ENCODE measurements at regions not wholly inside any gene's neighbourhood (a gene's known extent, or its start where the extent isn't known, plus 50 kb on each side); places are given as distances from the start of the nearest gene placed in this dataset.
"Not testable (repeated sequence)": the region's sequence is repeated elsewhere in the genome, so short reads cannot be mapped to it uniquely, and the experiment has no call there.

GRCh38 chr2:219836647-219837177 lies 209.3 kb downstream of the SLC4A3 start:
- no peak for DNase-seq (ENCODE audit: low read depth)

- no peak for DNase-seq (ENCODE audit: low read depth)
Observed at GRCh38 chr2:219844401-219845091, 217.1 kb downstream of the SLC4A3 start.

GRCh38 chr2:219848882-219849281 lies 221.5 kb downstream of the SLC4A3 start:
- no peak for DNase-seq (ENCODE audit: low read depth)

GRCh38 chr2:219851169-219851568 lies 223.7 kb downstream of the SLC4A3 start:
- DNase-seq (ENCODE audit: low read depth), result no peak

GRCh38 chr2:219851801-219852481 lies 224.5 kb downstream of the SLC4A3 start:
- DNase-seq (ENCODE audit: low read depth), result no peak

GRCh38 chr2:219852626-219853025 lies 225.2 kb downstream of the SLC4A3 start:
- no peak for DNase-seq (ENCODE audit: low read depth)

- no peak for DNase-seq (ENCODE audit: low read depth)
Observed at GRCh38 chr2:219856602-219857001, 229.2 kb downstream of the SLC4A3 start.

GRCh38 chr2:219857751-219858150 lies 230.3 kb downstream of the SLC4A3 start:
- no peak for DNase-seq (ENCODE audit: low read depth)

- DNase-seq (ENCODE audit: low read depth), result no peak
Observed at GRCh38 chr2:219861307-219861706, 233.9 kb downstream of the SLC4A3 start.

- no peak for DNase-seq (ENCODE audit: low read depth)
Observed at GRCh38 chr2:219864154-219864553, 236.7 kb downstream of the SLC4A3 start.

- DNase-seq (ENCODE audit: low read depth), result no peak
Observed at GRCh38 chr2:219868635-219869034, 241.2 kb downstream of the SLC4A3 start.

GRCh38 chr2:219870041-219870440 lies 242.6 kb downstream of the SLC4A3 start:
- DNase-seq (ENCODE audit: low read depth), result no peak

GRCh38 chr2:219871351-219871750 lies 243.9 kb downstream of the SLC4A3 start:
- DNase-seq (ENCODE audit: low read depth), result no peak

GRCh38 chr2:219875036-219875435 lies 247.6 kb downstream of the SLC4A3 start:
- no peak for DNase-seq (ENCODE audit: low read depth)

GRCh38 chr2:219875986-219876385 lies 248.6 kb downstream of the SLC4A3 start:
- not testable (repeated sequence) for DNase-seq (ENCODE audit: low read depth)

- DNase-seq (ENCODE audit: low read depth), result no peak
Observed at GRCh38 chr2:219876931-219877330, 249.5 kb downstream of the SLC4A3 start.

GRCh38 chr2:219877728-219878127 lies 250.3 kb downstream of the SLC4A3 start:
- DNase-seq (ENCODE audit: low read depth), result no peak

- DNase-seq (ENCODE audit: low read depth), result no peak
Observed at GRCh38 chr2:219878516-219878915, 251.1 kb downstream of the SLC4A3 start.

- no peak for DNase-seq (ENCODE audit: low read depth)
Observed at GRCh38 chr2:219881851-219882250, 254.4 kb downstream of the SLC4A3 start.

- no peak for DNase-seq (ENCODE audit: low read depth)
Observed at GRCh38 chr2:219886615-219887014, 259.2 kb downstream of the SLC4A3 start.

GRCh38 chr2:219887870-219888269 lies 260.4 kb downstream of the SLC4A3 start:
- no peak for DNase-seq (ENCODE audit: low read depth)

- no peak for DNase-seq (ENCODE audit: low read depth)
Observed at GRCh38 chr2:219893541-219893940, 266.1 kb downstream of the SLC4A3 start.

GRCh38 chr2:219897456-219897855 lies 270.0 kb downstream of the SLC4A3 start:
- DNase-seq (ENCODE audit: low read depth), result no peak

- no peak for DNase-seq (ENCODE audit: low read depth)
Observed at GRCh38 chr2:219901155-219901554, 273.7 kb downstream of the SLC4A3 start.
